Endothelial cell of umbilical vein (primary cell): ENCODE measurements at regions not wholly inside any gene's neighbourhood (a gene's known extent, or its start where the extent isn't known, plus 50 kb on each side); places are given as distances from the start of the nearest gene placed in this dataset.

Experiments
- EZH2 ChIP-seq: IDR thresholded peaks from 2 replicates; pipeline ENCODE4 v1.6.1; 2012; ENCODE audit warnings: borderline replicate concordance, low read depth, mild to moderate bottlenecking, moderate library complexity, low read length, inconsistent platforms; ENCODE audit not compliant: severe bottlenecking
- FOS ChIP-seq: IDR thresholded peaks from 2 replicates; pipeline ENCODE4 v1.6.1; 2011; ENCODE audit warnings: mild to moderate bottlenecking, low read length, moderate library complexity, borderline replicate concordance; ENCODE audit not compliant: insufficient read depth
- JUN ChIP-seq: IDR thresholded peaks from 2 replicates; pipeline ENCODE4 v1.6.1; 2011; ENCODE audit warnings: borderline replicate concordance, low read depth; ENCODE audit not compliant: insufficient read length, insufficient read depth
- MAX ChIP-seq: IDR thresholded peaks from 2 replicates; pipeline ENCODE4 v1.6.1; 2011; ENCODE audit not compliant: insufficient read depth, insufficient read length
- POLR2A ChIP-seq: IDR thresholded peaks from 2 replicates; pipeline ENCODE4 v1.6.1; 2012; ENCODE audit warnings: low read depth, mild to moderate bottlenecking, control low read depth, low read length
- POLR2AphosphoS5 ChIP-seq: IDR thresholded peaks from 2 replicates; pipeline ENCODE4 v1.6.1; 2012; ENCODE audit warnings: low read depth, mild to moderate bottlenecking, control low read depth, low read length, moderate library complexity; ENCODE audit not compliant: insufficient read depth
- TF ChIP-seq, protein P1 (sequence below), 2 donors: IDR thresholded peaks; 1 replicate in 1 of 2; 2 replicates in 1 of 2; pipeline ENCODE4 v1.5.1; 2011; ENCODE audit warnings: low read length in 2 of 2, mild to moderate bottlenecking in 2 of 2, moderate library complexity in 2 of 2, control low read depth in 1 of 2, inconsistent platforms in 1 of 2, low read depth in 1 of 2; ENCODE audit not compliant: insufficient read depth in 1 of 2; ENCODE audit errors: extremely low read depth in 1 of 2

- TF ChIP-seq, protein P1, sequence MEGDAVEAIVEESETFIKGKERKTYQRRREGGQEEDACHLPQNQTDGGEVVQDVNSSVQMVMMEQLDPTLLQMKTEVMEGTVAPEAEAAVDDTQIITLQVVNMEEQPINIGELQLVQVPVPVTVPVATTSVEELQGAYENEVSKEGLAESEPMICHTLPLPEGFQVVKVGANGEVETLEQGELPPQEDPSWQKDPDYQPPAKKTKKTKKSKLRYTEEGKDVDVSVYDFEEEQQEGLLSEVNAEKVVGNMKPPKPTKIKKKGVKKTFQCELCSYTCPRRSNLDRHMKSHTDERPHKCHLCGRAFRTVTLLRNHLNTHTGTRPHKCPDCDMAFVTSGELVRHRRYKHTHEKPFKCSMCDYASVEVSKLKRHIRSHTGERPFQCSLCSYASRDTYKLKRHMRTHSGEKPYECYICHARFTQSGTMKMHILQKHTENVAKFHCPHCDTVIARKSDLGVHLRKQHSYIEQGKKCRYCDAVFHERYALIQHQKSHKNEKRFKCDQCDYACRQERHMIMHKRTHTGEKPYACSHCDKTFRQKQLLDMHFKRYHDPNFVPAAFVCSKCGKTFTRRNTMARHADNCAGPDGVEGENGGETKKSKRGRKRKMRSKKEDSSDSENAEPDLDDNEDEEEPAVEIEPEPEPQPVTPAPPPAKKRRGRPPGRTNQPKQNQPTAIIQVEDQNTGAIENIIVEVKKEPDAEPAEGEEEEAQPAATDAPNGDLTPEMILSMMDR (IDR thresholded peaks at IDR 0.05; ENCODE audit: extremely low read depth in 1 of 2, insufficient read depth in 1 of 2, low read depth in 1 of 2, low read length in 2 of 2): no peak
- no peak for TF ChIP-seq FOS
- no peak for TF ChIP-seq MAX
- no peak for TF ChIP-seq EZH2
- TF ChIP-seq POLR2A: no peak
- TF ChIP-seq POLR2AphosphoS5: no peak
- TF ChIP-seq JUN: no peak
Measured at GRCh38 chr10:47158116-47159071, 141.6 kb upstream of the GDF10 start.
